Astrocyte (in vitro differentiated cells and primary cell): ENCODE measurements at regions not wholly inside any gene's neighbourhood (a gene's known extent, or its start where the extent isn't known, plus 50 kb on each side); places are given as distances from the start of the nearest gene placed in this dataset.

Experiments
- EZH2 ChIP-seq: IDR thresholded peaks from 2 replicates; pipeline ENCODE4 v1.6.1; 2012; ENCODE audit warnings: mild to moderate bottlenecking, low read length, inconsistent platforms; ENCODE audit not compliant: insufficient read depth
- TF ChIP-seq, protein P1 (sequence below): IDR thresholded peaks from 2 replicates; pipeline ENCODE4 v1.5.1; 2011; ENCODE audit warnings: low read depth, mild to moderate bottlenecking, inconsistent platforms, low read length, moderate library complexity; ENCODE audit not compliant: insufficient read depth

DNA sequence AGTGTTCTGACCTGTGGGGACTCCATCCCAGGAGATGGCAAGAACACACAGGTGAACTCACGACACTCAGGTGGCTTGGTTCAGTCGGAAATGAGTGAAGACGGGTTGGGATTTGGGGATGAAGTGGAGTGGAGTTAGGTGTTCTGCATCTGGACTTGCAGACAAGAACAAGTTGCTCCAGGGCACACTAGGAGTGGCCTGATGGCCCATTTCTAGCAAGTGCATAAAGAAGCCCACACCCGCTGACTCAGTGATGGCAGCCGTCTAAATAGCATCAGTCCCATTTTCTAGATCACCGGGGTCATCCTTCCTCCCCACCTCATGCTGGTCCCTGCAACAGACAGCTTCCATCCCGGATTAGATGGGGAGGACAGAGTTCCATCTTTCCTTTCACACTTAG is 278.4 kb downstream of the C1orf94 start:
- TF ChIP-seq, protein P1, sequence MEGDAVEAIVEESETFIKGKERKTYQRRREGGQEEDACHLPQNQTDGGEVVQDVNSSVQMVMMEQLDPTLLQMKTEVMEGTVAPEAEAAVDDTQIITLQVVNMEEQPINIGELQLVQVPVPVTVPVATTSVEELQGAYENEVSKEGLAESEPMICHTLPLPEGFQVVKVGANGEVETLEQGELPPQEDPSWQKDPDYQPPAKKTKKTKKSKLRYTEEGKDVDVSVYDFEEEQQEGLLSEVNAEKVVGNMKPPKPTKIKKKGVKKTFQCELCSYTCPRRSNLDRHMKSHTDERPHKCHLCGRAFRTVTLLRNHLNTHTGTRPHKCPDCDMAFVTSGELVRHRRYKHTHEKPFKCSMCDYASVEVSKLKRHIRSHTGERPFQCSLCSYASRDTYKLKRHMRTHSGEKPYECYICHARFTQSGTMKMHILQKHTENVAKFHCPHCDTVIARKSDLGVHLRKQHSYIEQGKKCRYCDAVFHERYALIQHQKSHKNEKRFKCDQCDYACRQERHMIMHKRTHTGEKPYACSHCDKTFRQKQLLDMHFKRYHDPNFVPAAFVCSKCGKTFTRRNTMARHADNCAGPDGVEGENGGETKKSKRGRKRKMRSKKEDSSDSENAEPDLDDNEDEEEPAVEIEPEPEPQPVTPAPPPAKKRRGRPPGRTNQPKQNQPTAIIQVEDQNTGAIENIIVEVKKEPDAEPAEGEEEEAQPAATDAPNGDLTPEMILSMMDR: no peak
- no peak for TF ChIP-seq EZH2
